Uterus (tissue), 3 donors: ENCODE measurements at regions not wholly inside any gene's neighbourhood (a gene's known extent, or its start where the extent isn't known, plus 50 kb on each side); places are given as distances from the start of the nearest gene placed in this dataset.

Experiments used
- DNase-seq, 2 donors: peaks; one replicate each; pipeline ENCODE4 v3.0.0-alpha.2; 2019 to 2020
- H3K27ac ChIP-seq, 2 donors: fragments of 200-600 bp; sonication (generic); 1 replicate in 1 of 2; 2 replicates in 1 of 2; pipeline ENCODE4 v1.5.1; 2016 to 2018
- H3K27me3 ChIP-seq, 2 donors: fragments of 200-600 bp; sonication (generic); one replicate each; pipeline ENCODE4 v1.5.1; 2018 to 2019; ENCODE audit warnings: control low read depth in 1 of 2
- H3K36me3 ChIP-seq, 2 donors: fragments of 200-600 bp; sonication (generic); one replicate each; pipeline ENCODE4 v1.5.1; 2019; ENCODE audit warnings: control low read depth in 1 of 2
- H3K4me1 ChIP-seq, 2 donors: fragments of 200-600 bp; sonication (generic); one replicate each; pipeline ENCODE4 v1.5.1; 2018 to 2019; ENCODE audit warnings: control low read depth in 1 of 2
- H3K4me3 ChIP-seq, 2 donors: fragments of 200-600 bp; sonication (generic); 1 replicate in 1 of 2; 2 replicates in 1 of 2; pipeline ENCODE4 v1.5.1; 2018 to 2019; ENCODE audit warnings: mild to moderate bottlenecking in 1 of 2
- H3K9me3 ChIP-seq, 2 donors: fragments of 200-600 bp; sonication (generic); one replicate each; pipeline ENCODE4 v1.5.1; 2019; ENCODE audit warnings: control low read depth in 1 of 2
- POLR2A ChIP-seq, 2 donors: fragments of 450-650 bp; IDR thresholded peaks; one replicate each; pipeline ENCODE4 v1.6.1; 2016; ENCODE audit warnings: antibody characterized with exemption in 2 of 2, mild to moderate bottlenecking in 1 of 2, moderate library complexity in 1 of 2
- intact Hi-C: fragments of 100-400 bp; cut with DNase I; formaldehyde crosslinking; loops from one replicate; pipeline ENCODE4 v1.15.1; 2023; ENCODE audit warnings: low total_unique reads
- TF ChIP-seq, protein P1 (sequence below), 4 experiments: fragments of 200-600 bp in 2 of 4; fragments of 450-650 bp in 2 of 4; sonication (generic) in 2 of 4; IDR thresholded peaks; one replicate each; pipeline ENCODE4 v1.5.1; 2016 to 2019; ENCODE audit warnings: antibody characterized with exemption in 4 of 4, mild to moderate bottlenecking in 2 of 4, moderate library complexity in 1 of 4
- donor health status: DM: yes; HTN: yes; CAD: no.

DNA sequence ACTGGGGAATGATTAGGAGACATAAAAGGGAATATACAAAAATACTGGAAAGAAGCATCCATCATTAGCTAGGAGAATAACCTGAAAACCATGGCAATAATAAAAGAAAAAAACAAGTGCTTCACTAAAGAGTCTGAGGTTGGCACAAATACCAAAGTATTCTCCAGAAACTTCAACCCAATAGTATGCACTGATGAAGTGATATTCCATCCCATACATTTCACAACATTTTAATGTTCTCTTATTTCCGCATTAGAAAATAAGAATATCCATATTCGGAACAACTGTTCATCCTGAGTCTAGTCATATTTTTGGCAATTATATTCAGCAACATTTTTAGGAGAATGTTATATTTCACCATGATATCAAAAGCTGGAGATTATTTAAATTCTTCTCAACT, 116.2 kb downstream of the POSTN start:
- intact Hi-C loops, result no loop called here
- Histone ChIP-seq H3K4me1 (no peaks in the 10 kb centered on the region), H3K9me3 (no peaks in the 10 kb centered on the region), H3K27ac (peak overlapping the region in 1 of 2 donors; percentile 67), H3K4me3 (no peak overlapping the region), H3K36me3 (no peaks in the 10 kb centered on the region), H3K27me3 (no peaks in the 10 kb centered on the region)
- no peak for DNase-seq
- no peak for TF ChIP-seq POLR2A (IDR thresholded peaks at IDR 0.05)
- TF ChIP-seq, protein P1, sequence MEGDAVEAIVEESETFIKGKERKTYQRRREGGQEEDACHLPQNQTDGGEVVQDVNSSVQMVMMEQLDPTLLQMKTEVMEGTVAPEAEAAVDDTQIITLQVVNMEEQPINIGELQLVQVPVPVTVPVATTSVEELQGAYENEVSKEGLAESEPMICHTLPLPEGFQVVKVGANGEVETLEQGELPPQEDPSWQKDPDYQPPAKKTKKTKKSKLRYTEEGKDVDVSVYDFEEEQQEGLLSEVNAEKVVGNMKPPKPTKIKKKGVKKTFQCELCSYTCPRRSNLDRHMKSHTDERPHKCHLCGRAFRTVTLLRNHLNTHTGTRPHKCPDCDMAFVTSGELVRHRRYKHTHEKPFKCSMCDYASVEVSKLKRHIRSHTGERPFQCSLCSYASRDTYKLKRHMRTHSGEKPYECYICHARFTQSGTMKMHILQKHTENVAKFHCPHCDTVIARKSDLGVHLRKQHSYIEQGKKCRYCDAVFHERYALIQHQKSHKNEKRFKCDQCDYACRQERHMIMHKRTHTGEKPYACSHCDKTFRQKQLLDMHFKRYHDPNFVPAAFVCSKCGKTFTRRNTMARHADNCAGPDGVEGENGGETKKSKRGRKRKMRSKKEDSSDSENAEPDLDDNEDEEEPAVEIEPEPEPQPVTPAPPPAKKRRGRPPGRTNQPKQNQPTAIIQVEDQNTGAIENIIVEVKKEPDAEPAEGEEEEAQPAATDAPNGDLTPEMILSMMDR (IDR thresholded peaks at IDR 0.05), result no peak

GRCh38 chr13:37481885-37482227, 116.7 kb downstream of the POSTN start:
- H3K4me3 ChIP-seq, result no peak overlapping the region
- intact Hi-C loops, result no loop called here
- peak overlapping the region; percentile 10 to 67 for H3K27ac ChIP-seq
- H3K4me1 ChIP-seq, result no peaks in the 10 kb centered on the region
- no peak for TF ChIP-seq POLR2A (IDR thresholded peaks at IDR 0.05)
- TF ChIP-seq, protein P1 (IDR thresholded peaks at IDR 0.05), result no peak
- DNase-seq, result no peak
- H3K27me3 ChIP-seq, result no peaks in the 10 kb centered on the region
- no peaks in the 10 kb centered on the region for H3K9me3 ChIP-seq
- no peaks in the 10 kb centered on the region for H3K36me3 ChIP-seq

DNA sequence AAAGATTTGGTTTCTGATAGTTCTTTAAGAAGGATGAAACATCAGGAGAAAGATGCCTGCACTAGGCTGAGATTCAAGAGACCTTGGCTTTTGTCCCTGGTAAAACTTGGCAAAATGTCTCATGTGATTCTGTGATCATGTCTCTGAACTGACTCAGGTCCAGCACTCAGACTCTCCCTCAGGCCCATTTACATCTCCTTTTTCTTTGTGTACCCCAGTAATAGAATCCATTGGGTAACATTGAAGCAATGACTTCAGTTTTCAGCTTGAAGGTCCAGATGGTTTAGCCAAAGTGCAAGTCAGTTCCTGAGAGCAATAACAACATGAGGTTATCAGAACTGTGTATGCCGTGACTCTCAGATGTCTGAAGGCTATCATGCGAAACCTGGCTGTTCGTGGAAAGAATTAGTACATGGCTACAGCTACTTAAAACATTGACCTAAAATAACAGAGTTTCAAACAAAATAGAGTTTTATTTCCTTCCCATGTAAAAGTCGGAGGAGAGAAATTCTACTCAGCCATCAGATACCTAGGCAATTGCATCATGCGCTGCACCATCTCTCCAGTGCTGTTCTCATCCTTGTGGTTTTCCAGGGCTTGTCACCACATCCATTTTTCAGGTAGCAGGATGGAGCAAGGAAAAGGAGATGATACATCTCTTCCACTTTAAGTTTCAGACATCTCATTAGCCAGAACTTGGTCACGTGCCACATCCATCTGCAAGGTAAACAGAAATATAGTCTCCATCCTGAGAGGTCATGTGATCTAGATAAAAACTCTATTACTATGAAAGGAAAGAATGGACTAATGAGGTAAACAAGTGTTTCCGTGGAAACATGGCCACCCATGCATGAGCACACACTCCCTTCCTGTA, 117.3 kb downstream of the POSTN start:
- peak overlapping the region; percentile 10 to 67 for H3K27ac ChIP-seq
- DNase-seq, result peak in 1 of 2 donors; percentile 27
- no peak overlapping the region for H3K4me3 ChIP-seq
- H3K9me3 ChIP-seq, result no peaks in the 10 kb centered on the region
- H3K4me1 ChIP-seq, result no peaks in the 10 kb centered on the region
- H3K36me3 ChIP-seq, result no peaks in the 10 kb centered on the region
- TF ChIP-seq POLR2A (IDR thresholded peaks at IDR 0.05), result no peak
- TF ChIP-seq, protein P1 (IDR thresholded peaks at IDR 0.05), result no peak
- intact Hi-C loops, result no loop called here
- no peaks in the 10 kb centered on the region for H3K27me3 ChIP-seq

GRCh38 chr13:37479916-37480315, 118.7 kb downstream of the POSTN start:
- TF ChIP-seq, protein P1 (IDR thresholded peaks at IDR 0.05), result no peak
- no peak for TF ChIP-seq POLR2A (IDR thresholded peaks at IDR 0.05)
- Histone ChIP-seq H3K4me1 (no peaks in the 10 kb centered on the region), H3K27ac (no peak overlapping the region), H3K9me3 (no peaks in the 10 kb centered on the region), H3K27me3 (no peaks in the 10 kb centered on the region), H3K36me3 (no peaks in the 10 kb centered on the region), H3K4me3 (no peak overlapping the region)
- no peak for DNase-seq
- intact Hi-C loops, result loop anchor here (10.0 kb wide), 1 partner anchor 105 kb away; no protein-coding TSS in a partner anchor

DNA sequence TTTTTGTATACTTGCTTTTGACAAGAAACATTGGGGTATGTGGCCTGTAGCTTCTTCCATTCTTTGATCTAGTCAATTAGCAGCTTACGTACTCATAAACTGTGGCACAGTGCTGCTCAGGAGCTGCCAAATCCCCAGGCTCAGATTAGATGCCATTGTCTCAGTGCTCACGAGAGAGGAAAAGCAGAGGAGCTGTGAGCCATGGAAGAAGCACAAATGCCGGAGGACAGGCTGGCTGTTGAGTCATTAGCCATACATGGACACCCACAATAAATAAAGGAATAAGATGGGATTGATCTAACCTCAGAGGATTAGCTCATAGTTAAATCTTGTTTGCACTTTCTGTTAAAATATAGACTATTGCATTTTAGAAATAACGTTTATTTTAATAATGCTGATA, 121.7 kb downstream of the POSTN start:
- Histone ChIP-seq H3K27me3 (no peaks in the 10 kb centered on the region), H3K36me3 (no peaks in the 10 kb centered on the region), H3K4me1 (no peaks in the 10 kb centered on the region), H3K27ac (no peak overlapping the region), H3K9me3 (no peaks in the 10 kb centered on the region), H3K4me3 (no peak overlapping the region)
- TF ChIP-seq POLR2A (IDR thresholded peaks at IDR 0.05), result no peak
- DNase-seq, result no peak
- intact Hi-C loops, result loop anchor here (10.0 kb wide), 1 partner anchor 108 kb away; no protein-coding TSS in a partner anchor
